ENCODE measurements at regions not wholly inside any gene's neighbourhood (a gene's known extent, or its start where the extent isn't known, plus 50 kb on each side); places are given as distances from the start of the nearest gene placed in this dataset.
"Not testable (repeated sequence)": the region's sequence is repeated elsewhere in the genome, so short reads cannot be mapped to it uniquely, and the experiment has no call there.

GRCh38 chr10:105577865-105578607, 936.9 kb downstream of the SORCS3 start:
- H3K4me3 ChIP-seq (replicated peaks; ENCODE audit: low read depth, low read length) = no peak overlapping the region
- DNase-seq (ENCODE audit: low read depth) = no peak
- TF ChIP-seq CTCF (IDR thresholded peaks at IDR 0.05; ENCODE audit: low read length, missing control alignments) = no peak

DNA sequence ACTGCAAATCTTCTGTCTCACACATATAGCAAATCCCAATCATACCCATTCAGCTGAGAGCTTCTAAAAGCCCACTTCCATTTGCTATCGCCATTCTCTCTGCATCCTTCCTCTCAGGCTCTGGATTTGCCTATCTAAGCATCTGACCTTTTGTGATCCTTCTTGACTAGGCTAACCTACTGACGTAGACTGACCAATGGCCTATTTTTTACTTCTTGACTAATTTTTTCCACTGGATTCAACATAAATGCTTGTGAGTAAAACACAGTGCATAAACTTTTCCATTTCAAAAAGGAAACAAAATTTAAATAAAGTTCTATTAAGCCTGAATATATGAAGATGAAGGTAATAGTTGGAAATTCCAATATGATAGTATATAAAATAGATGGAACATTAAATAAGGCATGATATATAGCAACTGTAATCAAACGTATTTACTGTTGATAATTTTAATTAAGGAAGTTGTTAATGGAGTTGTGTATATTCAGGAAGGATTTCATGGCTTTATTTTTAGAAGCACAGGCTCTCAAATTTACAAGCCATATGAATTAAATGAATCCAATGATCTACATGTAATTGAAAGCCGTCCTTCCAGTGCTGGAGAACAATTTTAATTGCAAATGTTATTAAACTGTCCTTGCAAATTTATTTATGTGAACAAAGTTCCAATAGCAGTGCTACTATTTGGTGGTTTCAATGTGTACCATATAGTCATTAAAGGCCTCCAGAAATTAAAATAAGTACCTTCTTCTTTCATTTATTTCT, 918.4 kb downstream of the SORCS3 start:
- no peak for DNase-seq (ENCODE audit: low read depth)
- no peak for TF ChIP-seq CTCF (IDR thresholded peaks at IDR 0.05; ENCODE audit: low read length, missing control alignments)
- no peak overlapping the region for H3K4me3 ChIP-seq (replicated peaks; ENCODE audit: low read depth, low read length)

DNA sequence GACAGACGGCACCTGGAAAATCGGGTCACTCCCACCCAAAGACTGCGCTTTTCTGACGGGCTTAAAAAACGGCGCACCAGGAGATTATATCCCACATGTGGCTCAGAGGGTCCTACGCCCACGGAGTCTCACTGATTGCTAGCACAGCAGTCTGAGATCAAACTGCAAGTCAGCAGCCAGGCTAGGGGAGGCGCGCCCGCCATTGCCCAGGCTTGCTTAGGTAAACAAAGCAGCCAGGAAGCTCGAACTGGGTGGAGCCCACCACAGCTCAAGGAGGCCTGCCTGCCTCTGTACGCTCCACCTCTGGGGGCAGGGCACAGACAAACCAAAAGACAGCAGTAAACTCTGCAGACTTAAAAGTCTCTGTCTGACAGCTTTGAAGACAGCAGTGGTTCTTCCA, 909.4 kb downstream of the SORCS3 start:
- DNase-seq (ENCODE audit: low read depth); H3K4me3 ChIP-seq (replicated peaks; ENCODE audit: low read depth, low read length): not testable (repeated sequence)

- DNase-seq (ENCODE audit: low read depth) = no peak
- no peak overlapping the region for H3K4me3 ChIP-seq (replicated peaks; ENCODE audit: low read depth, low read length)
- no peak for TF ChIP-seq CTCF (IDR thresholded peaks at IDR 0.05; ENCODE audit: low read length, missing control alignments)
Observed at GRCh38 chr10:105549731-105550130, 908.6 kb downstream of the SORCS3 start.

GRCh38 chr10:105545101-105545500, 904.0 kb downstream of the SORCS3 start:
- no peak for TF ChIP-seq CTCF (IDR thresholded peaks at IDR 0.05; ENCODE audit: low read length, missing control alignments)
- no peak overlapping the region for H3K4me3 ChIP-seq (replicated peaks; ENCODE audit: low read depth, low read length)
- no peak for DNase-seq (ENCODE audit: low read depth)

DNA sequence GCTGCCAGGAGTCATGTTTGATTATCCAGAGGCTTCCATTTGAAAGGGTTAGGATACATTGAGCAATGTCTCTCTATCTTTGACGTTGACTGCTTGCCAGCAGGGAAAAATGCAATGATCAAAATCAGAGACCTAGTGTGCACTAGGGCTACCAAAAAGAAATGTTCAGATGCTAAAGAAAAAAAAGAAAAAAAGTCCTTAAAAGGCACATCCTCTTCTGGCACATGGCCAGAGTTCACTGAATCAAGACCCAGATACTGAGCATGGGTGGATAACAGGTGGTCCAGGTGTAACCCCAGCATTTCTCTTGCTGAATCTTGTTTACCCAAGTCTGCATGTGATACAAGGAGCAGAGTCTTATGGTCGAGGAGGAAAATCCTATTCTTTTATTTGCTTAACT, 899.3 kb downstream of the SORCS3 start:
- H3K4me3 ChIP-seq (replicated peaks; ENCODE audit: low read depth, low read length) = no peak overlapping the region
- no peak for TF ChIP-seq CTCF (IDR thresholded peaks at IDR 0.05; ENCODE audit: low read length, missing control alignments)
- no peak for DNase-seq (ENCODE audit: low read depth)

GRCh38 chr10:105538874-105539273, 897.8 kb downstream of the SORCS3 start:
- H3K4me3 ChIP-seq (replicated peaks; ENCODE audit: low read depth, low read length) = no peak overlapping the region
- no peak for TF ChIP-seq CTCF (IDR thresholded peaks at IDR 0.05; ENCODE audit: low read length, missing control alignments)
- DNase-seq (ENCODE audit: low read depth) = no peak
